SK-N-SH (cell line): ENCODE measurements at regions not wholly inside any gene's neighbourhood (a gene's known extent, or its start where the extent isn't known, plus 50 kb on each side); places are given as distances from the start of the nearest gene placed in this dataset.

Source experiments
- EZH2phosphoT487 ChIP-seq: fragments of 200-600 bp; sonication (generic); IDR thresholded peaks from 2 replicates; pipeline ENCODE4 v1.6.1; 2017; ENCODE audit warnings: low read depth, mixed run types, mild to moderate bottlenecking, antibody characterized with exemption, moderate library complexity, borderline replicate concordance
- GABPA ChIP-seq: IDR thresholded peaks from 2 replicates; pipeline ENCODE4 v1.4.0; 2012; ENCODE audit warnings: low read depth, mild to moderate bottlenecking
- JUND ChIP-seq: IDR thresholded peaks from 2 replicates; pipeline ENCODE4 v1.4.0; 2012
- RFX5 ChIP-seq: IDR thresholded peaks from 2 replicates; pipeline ENCODE4 v1.6.1; 2012; ENCODE audit warnings: mild to moderate bottlenecking, improper control_type of control experiment, low read length
- SIN3A ChIP-seq: IDR thresholded peaks from 2 replicates; pipeline ENCODE4 v1.6.1; 2012; ENCODE audit warnings: low read depth, mild to moderate bottlenecking, low read length, moderate library complexity, borderline replicate concordance
- TF ChIP-seq, protein P1 (sequence below): fragments of 200-600 bp; sonication (generic); IDR thresholded peaks from 2 replicates; pipeline ENCODE4 v1.6.1; 2017; ENCODE audit warnings: antibody characterized with exemption, mild to moderate bottlenecking, moderate library complexity
- TF ChIP-seq, protein P2 (sequence below): IDR thresholded peaks from 2 replicates; pipeline ENCODE4 v1.4.0; 2012; ENCODE audit warnings: low read depth, borderline replicate concordance
- TF ChIP-seq, protein P3 (sequence below): IDR thresholded peaks from 2 replicates; pipeline ENCODE4 v1.4.0; 2012; ENCODE audit warnings: low read depth

DNA sequence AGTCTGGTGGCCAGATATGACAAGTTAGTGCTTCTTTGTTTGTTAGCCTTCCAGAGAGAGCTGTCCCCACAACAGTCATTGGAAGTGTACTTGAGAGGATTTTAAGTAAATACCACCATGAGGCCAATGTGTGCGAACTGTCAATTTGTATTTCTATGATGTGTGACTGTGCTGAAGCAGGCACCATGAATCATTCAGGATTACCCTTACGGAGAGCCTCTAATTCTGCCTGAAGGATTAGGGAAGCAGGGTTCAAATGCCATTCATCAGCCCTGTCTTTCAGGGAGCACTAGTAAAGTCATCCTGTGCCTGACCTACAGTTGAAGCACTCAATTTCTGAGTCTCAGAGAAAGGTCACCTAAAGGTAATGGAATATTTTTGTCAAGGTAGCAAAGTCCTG, 109.3 kb downstream of the GATA3 start:
- no peak for TF ChIP-seq SIN3A
- TF ChIP-seq RFX5 = no peak
- TF ChIP-seq, protein P1, sequence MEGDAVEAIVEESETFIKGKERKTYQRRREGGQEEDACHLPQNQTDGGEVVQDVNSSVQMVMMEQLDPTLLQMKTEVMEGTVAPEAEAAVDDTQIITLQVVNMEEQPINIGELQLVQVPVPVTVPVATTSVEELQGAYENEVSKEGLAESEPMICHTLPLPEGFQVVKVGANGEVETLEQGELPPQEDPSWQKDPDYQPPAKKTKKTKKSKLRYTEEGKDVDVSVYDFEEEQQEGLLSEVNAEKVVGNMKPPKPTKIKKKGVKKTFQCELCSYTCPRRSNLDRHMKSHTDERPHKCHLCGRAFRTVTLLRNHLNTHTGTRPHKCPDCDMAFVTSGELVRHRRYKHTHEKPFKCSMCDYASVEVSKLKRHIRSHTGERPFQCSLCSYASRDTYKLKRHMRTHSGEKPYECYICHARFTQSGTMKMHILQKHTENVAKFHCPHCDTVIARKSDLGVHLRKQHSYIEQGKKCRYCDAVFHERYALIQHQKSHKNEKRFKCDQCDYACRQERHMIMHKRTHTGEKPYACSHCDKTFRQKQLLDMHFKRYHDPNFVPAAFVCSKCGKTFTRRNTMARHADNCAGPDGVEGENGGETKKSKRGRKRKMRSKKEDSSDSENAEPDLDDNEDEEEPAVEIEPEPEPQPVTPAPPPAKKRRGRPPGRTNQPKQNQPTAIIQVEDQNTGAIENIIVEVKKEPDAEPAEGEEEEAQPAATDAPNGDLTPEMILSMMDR = no peak
- no peak for TF ChIP-seq EZH2phosphoT487
- TF ChIP-seq, protein P2, sequence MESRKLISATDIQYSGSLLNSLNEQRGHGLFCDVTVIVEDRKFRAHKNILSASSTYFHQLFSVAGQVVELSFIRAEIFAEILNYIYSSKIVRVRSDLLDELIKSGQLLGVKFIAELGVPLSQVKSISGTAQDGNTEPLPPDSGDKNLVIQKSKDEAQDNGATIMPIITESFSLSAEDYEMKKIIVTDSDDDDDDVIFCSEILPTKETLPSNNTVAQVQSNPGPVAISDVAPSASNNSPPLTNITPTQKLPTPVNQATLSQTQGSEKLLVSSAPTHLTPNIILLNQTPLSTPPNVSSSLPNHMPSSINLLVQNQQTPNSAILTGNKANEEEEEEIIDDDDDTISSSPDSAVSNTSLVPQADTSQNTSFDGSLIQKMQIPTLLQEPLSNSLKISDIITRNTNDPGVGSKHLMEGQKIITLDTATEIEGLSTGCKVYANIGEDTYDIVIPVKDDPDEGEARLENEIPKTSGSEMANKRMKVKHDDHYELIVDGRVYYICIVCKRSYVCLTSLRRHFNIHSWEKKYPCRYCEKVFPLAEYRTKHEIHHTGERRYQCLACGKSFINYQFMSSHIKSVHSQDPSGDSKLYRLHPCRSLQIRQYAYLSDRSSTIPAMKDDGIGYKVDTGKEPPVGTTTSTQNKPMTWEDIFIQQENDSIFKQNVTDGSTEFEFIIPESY = no peak
- TF ChIP-seq JUND = 0 out of 2 replicates have a peak, but pooled peaks have one; percentile 12
- TF ChIP-seq, protein P3, sequence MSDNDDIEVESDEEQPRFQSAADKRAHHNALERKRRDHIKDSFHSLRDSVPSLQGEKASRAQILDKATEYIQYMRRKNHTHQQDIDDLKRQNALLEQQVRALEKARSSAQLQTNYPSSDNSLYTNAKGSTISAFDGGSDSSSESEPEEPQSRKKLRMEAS = no peak
- no peak for TF ChIP-seq GABPA
